Limb (tissue), 2 donors: ENCODE measurements at regions not wholly inside any gene's neighbourhood (a gene's known extent, or its start where the extent isn't known, plus 50 kb on each side); places are given as distances from the start of the nearest gene placed in this dataset.
"Not testable (repeated sequence)": the region's sequence is repeated elsewhere in the genome, so short reads cannot be mapped to it uniquely, and the experiment has no call there.

Experiments used
- DNase-seq, 2 donors: peaks; one replicate each; pipeline ENCODE4 v3.0.0-alpha.2; 2016; ENCODE audit errors: extremely low spot score in 2 of 2

DNA sequence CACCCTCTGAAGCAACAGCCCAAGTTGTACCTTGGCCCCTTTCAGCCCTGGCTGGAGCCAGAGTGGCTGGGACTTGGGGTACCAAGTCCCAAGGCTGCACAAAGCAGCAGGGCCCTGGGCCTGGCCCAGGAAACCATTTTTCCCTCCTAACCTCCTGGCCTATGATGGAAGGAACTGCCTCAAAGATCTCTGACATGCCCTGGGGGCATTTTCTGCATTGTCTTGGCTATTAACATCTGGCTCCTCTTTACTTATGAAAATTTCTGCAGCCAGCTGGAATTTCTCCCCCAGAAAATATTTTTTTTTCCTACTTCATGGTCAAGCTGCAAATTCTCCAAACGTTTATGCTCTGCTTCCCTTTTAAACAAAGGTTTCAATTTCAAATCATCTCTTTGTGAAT, 269.4 kb upstream of the CDYL start:
- DNase-seq: no peak

DNA sequence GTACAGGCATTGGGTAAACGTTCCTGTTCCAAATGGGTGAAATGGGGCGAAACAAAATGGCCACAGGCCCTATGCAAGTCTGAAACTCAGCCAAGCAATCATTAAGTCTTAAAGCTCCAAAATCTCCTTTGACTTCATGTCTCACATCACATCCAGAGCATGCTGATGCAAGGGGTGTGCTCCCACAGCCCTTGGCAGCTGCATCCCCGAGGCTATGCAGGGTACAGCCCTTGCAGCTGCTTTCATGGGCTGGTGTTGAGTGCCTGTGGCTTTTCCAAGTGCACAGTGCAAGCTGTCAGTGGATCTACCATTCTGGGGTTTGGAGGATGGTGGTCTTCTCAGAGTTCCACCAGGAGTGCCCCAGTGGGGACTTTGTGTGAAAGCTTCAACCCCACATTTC, 270.0 kb upstream of the CDYL start:
- no peak for DNase-seq

DNA sequence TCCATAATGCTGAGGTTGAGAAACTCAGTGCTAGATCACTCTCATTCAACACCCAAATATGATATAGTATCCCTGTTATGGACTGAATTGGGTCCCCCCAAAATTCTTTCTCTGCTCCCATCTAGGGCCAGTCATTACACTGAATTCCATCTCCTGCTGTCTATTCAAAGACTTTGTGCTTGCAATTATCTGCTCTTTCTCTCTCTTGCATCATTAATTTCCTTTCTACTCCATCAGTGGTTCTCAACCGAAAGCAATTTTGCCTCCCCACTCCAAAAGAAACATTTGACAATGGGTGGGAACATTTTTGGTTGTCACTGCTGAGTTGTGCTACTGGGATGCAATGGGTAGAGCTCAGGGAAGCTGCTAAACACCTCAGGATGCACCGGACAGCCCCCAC, 271.5 kb upstream of the CDYL start:
- no peak for DNase-seq

DNA sequence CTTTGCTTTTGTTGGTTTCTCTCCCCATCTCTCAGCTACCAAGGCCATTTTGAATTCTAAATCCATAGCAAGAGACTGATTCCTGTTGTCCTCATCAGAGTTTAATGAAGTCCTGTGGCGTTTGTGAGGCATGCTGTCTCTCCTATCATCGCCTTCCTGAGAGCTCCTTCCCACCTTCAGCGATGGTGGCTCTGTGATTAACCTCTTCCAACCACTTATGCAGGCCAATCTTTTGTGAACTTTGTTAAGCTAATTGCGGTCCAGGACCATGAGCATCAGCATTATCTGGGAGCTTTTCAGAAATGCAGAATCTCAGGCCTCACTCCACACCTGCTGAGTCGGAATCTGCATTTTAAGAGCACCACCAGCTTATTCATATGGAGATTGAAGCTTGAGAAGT, 272.5 kb upstream of the CDYL start:
- no peak for DNase-seq

DNA sequence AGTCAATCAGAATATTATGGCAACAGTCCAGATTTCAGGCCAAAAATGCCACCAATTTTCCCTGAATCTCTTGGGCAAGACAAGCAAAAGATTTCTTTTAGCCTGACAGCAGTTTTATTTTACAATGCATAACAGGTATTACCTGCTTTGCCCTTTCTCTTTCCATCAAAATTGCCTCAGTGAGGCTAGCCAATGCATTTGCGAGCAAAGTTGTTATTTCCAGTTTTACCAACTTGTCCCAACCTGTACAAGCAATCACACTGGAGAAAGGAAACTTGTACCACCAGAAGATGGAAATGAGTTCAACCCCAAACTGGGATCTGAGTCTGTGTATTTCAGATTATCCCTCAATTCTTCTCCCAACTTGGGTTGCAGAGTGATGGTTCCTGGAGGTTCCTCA, 279.9 kb upstream of the CDYL start:
- no peak for DNase-seq

DNA sequence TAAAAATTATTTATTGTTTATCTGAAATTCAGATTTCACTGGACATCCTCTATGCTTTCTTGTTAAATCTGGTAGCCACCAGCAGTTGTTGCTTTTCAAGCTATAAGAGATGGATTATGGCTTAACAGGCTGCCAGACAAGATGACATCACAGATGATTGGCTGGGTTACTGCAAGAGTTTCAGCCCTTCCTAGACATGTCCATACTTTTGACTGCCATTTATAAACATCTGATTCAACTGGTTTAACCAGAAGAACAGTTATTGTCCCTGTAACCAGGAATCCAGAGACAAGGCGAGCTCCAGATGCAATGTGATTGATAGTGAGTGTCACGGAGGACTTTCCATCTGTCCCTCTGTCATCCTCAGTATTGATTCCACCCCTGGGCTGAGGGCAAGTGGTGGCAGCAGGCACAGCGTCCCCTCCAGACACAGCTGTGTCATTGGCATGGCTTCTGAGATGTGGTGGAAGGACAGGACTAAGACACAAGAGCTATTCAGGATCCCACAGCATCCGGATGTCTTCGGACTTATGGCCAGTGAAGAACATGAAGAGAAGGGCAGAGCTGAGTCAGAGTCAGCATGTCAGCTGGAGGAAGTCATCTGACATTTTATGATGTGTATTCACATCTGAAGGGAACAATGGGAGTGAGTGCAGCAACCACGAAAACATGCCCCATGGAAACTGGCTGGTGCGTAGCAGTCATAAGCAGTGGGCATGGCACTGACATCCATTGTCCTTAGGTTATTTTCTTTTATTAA, 284.5 kb upstream of the CDYL start:
- DNase-seq: no peak

DNA sequence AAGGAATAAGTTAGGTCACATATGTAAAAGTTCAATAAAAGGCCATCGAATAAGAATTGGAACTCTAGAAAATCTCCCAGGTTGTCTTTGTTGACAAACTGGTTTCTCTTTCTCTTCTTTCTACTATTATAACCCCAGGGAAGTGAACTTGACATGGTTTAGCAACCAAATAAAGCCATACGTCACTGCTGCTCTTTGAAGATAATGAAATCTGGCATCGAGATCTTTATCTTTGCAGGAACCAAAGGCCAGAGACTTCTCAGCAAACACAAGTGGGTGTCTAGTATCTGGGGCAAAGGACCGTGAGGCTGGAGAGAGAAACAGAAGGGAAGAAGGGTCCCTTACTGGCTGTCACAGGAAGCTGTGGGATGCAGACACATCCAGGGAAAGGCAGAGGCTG, 286.7 kb upstream of the CDYL start:
- DNase-seq: no peak

DNA sequence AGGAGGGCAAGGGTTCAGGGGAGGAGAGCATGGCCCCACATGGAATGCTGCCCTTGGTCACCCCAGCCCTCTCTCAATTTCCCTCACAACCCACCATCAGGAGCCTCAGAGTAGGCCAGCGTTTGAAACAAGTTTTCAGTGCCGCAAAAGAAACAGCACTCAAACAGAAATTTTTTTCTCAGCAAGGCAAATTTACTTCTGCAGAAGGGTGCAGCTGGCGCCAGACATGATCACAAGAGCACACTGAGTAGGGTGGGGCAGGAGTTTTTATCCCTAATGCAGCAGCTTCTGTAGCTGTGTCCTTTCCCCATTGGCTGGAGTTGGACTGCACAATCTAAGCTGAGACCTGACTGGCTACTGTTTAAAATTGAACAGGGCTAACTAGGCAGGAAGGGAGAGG, 287.8 kb upstream of the CDYL start:
- no peak for DNase-seq

DNA sequence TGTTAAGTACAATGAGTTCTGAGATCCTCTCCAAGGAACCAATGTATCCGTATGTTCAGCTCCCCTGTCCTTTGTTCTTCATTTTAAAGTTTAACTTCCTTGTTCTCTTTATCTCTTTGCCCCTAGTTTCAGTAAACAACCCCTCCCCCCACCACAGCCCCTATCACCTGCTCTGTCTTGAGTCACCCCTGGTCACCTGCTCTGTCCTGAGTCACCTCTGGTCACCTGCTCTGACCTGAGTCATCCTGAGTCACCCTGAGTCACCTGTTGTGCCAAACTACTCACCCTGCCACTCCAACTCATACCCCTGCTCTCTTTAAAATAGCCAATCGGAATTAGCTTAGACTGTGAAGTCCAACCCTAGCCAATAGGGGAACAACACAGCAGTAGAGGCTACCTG, 288.7 kb upstream of the CDYL start:
- no peak for DNase-seq

DNA sequence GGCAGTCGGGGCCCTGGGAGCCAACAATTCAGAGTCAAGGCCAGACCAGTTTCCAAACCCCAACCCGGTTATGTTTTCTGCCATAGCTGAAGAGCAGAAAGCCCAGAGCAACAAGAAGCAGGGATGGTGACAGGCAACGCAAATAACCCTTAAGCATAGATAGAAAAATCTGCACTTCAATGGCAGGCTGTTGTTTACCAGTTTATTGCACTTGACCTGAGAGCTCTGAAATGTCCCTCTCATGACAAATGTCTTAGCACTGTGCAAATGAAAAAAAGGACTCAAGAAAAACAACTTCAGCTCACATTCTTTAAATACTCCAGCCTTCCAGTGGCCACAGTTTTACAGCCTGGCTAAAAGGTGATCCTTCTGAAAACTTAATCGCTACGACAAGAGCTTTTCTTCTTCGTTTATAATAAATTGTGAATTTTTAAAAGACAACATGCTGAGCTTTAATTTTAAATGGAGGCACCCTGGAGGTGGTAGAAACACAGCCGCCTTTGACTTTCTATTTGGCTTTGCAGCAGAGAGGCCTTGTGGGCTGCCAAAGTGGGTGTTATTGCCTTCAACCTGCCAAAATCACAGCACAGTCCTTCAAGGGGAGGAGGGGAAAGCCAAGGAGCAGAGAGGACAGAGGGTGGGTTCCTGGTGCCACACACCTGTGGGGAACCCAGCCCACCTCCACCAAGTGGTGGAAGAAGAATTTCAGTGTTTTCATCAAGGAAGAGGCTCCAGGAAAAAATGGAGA, 289.5 kb upstream of the CDYL start:
- DNase-seq: no peak

DNA sequence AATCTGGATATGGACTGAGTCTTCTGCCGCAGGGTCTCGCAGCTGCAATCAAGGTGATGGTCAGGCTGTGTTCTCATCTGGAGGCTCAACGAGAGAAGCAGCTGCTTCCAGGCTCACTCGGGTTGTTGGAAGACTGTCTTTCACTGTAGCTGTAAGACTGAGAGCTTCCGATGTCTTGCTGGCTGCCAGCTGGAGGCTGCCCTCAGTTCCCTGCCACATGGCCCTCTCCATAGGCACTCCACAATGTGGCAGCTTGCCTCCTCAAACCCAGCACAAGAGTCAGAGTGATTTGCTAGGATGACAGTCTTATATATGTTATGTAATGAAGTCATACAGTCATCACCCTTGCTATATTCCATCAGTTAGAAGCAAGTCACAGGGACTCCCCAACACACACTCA, 290.5 kb upstream of the CDYL start:
- no peak for DNase-seq

DNA sequence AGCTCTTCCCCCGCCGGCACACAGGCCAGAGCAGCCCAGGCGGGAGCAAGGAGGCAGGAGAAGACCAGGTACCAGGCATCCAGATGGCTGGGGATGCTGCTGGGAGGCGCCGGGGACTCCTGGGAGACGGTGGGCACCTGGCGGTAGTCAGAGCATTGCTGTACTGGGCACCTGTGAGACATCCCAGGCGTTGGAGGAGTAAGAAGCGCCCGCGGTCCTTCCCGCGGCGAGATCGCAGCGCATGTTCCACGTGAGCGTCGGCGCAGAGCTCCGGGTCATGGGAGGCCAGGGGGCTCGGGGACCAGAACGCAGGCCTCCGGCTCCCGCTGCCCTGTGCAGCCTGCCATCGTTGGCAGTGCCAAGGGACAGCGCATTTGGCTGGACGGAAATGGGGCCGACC, 293.7 kb upstream of the CDYL start:
- DNase-seq: no peak

DNA sequence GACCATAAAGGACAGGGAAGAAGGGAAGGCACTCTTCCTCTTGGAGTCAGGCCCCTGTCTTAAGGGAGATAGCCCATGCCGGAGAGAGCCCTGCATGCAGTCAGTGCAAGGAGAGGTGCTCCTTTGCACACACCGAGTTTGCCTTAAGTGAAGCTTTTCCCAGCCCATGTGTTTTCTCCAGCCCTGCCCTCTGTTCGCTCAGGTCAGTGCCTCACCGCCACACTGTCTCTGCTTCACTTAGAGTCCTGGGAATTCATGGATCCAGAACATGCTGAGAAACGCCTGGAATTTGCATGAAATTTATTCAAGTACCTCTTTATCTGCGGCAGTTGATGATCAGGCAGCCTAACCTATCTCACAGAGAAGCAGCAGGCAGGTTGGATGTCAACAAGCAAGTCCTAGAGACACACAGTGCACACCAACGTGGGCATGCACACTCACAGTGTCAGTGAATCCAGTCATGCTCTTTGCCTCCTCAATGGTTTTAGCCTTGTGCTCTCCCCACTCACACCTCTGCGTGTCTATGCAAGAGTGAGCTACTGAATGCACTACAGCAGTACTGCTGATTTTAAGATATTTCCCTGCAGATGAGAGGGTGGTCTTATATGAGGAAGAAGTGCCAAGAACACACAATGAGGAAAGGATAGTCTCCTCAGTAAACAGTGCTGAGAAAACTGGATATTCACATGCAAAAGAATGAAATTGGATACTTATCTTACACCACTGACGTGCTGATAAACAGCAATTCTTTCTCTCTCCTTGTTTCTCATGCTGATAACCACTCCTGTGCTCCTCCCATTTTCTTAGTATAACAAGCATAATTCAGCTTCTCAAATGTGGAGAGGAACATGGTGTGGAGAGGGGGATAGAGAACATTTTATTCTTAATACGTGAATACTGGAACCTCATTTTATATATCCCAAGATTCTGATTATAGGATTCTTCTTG, 295.1 kb upstream of the CDYL start:
- DNase-seq: no peak

DNA sequence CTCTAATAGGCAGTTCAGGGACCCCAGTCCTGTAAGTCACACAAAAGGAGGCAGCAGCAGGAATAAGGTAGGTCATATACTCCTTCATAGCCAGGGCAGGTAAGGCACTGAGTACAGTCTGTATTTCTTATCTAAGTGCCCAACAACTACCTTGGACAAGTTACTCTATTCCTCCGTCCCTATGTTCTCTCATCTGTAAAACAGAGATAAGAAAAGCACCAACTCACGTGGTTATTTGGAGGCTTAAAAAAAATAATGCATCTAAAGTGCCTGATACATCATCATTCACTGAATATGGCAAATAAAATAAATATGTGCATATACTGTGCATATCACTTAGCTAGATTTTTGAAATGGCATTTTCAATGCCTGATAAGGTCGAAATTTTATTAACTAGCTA, 298.1 kb upstream of the CDYL start:
- DNase-seq: no peak

DNA sequence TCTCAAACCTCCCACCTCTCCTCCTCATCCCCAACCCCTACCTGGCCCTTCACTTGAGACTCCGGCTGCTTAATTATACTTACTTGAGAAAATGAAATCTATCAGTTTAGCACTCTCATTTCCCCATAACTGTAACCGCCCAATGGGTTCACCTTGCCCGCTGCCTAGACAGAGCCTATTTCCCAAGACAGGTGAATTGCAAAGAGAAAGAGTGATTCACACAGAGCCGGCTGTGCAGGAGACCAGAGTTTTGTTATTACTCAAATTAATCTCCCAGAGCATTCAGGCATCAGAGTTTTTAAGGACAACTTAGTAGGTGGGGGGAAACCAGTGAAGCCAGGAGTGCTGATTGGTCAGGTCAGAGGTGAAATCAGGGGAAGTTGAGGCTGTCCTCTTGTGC, 301.4 kb upstream of the CDYL start:
- no peak for DNase-seq

DNA sequence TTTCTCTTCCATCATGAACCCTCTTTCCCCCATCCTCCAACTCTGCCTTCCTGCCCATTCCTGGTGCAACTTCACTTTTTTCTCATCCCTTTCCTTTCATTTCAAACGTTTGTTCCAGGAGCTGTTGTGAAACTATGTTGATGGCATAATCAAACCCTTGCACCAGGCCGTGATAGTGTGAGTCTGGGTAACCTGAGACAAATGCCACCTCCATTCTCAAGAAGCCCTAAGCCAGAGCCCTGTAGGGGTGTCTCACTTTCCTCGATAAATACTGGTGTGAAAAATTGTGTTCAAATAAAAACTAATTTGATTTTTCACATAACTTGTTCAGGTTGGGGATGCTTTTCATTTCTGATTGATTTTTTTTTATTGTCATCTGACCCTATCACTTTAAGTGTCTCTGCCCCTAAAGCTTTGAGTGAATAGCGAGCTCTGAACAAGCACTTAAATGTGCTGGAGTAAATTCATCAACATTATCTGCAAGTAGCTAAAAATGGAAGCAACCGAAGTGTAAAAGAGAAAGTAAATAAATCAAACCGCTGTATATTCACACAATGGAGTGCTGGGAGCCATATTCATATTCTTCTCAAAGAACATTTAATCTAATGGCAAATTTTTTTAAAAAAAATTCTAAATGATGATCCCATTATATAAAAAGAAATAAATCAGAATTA, 303.1 kb upstream of the CDYL start:
- DNase-seq: no peak

DNA sequence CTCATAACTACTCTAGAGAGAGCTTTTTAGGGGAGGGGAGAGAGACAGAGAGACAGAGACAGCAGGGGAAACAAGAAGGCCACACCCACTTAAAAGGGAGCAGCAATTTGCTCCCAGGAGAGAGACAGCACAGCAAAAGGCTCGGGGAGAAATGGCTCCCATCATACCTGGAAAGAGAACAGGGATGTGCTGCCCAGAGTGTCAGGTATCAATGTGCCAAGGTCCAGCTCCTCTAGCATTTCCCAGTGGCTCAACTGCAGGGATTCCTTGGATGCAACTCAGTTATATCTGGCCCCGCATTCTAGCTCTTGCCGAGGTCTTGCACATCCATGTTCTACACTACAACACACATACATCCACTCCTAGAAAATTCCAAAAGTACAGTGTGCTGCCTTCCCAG, 304.0 kb upstream of the CDYL start:
- DNase-seq: no peak

DNA sequence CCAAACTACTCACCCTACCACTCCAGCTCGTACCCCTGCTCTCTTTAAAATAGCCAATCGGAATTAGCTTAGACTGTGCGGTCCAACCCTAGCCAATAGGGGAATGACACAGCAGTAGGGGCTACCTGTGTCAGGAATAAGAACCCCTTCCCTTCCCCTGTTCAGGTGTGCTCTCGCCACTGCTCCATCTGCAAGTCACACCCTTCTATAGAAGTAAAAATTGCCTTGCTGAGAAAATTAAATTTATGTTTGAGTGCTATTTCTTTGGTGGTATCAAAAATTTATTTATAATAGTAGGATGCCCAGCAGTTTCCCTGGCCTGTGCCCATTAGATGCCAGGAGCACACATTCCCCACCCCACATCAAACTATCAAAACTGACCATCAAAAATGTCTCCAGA, 304.7 kb upstream of the CDYL start:
- not testable (repeated sequence) for DNase-seq

DNA sequence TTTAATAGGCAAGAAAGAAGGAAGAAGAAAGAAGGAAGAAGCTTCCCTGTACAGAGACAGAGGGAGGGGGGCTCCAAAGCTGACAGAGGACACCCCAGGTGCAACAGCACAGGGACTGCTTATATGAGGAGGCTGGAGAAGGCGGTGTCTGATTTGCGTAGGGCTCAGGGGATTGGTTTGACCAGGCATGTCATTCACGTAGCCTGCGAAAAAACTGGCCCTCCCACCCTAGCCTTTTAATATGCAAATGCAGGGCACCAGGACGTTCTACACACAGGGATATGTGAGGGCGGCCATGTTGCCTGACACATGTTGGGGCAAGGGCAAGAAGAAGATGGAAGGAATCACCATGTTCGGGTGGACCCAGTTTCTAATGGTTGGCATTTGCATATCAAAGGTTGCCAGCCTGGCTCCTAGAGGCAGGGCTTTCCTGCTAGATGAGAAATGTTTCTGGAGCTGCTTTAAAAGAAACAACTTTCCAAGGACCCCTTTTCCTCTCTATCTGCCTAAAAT, 305.4 kb upstream of the CDYL start:
- DNase-seq: no peak

DNA sequence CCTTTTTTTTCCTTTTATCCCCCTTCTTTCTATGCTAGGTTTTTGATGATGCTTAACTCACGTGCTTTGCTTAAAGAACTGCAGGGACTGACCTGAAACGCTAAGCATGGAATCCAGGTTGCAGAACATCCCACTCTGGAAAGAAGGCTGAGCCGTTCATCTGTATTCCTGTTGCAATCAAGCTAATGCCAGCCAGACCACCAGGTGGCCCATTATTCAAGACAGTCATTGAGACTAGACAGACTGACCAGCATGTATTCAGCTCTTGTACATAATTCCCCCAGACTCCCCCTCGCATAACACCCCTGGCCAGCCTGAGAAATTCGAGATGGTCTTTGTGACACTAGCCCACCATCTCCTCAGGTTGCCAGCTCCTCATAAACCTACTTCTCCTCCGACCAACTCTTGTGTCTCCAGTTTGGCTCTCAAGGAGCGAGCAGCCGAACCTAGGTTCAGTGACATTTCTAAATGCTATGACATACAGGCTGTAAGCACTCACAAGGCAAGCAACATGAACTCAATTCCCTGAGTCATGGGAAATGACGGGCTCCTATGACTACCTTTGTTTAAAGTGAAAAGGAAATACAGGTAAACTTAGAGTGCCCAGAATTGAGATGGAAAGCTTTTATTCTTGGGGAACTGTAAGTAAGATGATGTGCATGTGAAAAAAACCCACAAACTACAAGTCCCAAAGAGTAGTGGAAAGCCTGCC, 309.3 kb upstream of the CDYL start:
- no peak for DNase-seq

DNA sequence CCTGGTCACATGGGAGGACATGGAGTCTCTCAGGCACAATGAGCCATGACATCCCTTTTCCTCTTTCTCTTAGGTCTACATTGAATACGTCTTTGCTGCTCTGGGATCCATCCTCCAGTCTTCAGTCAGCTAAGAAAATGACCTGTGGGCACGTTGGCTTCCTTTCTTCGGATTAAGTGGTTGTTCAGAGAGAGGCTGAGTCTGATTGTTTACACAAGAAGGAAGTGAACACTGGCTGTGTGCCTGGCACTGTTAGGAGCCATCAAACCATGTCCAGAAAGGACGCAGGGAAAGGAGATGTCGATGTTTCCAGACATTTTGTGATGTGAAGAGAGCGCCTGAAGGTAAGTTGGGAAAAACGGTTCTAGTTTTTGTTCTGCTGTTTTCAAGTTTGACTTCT, 309.9 kb upstream of the CDYL start:
- DNase-seq: no peak
